ENCODE measurements at regions not wholly inside any gene's neighbourhood (a gene's known extent, or its start where the extent isn't known, plus 50 kb on each side); places are given as distances from the start of the nearest gene placed in this dataset.

GRCh38 chr19:28196961-28197360 lies 1016.0 kb downstream of the UQCRFS1 start:
- TF ChIP-seq CTCF (IDR thresholded peaks at IDR 0.05) = no peak
- TF ChIP-seq POLR2A (IDR thresholded peaks at IDR 0.05) = no peak
